AG10803 (cell line): ENCODE measurements at regions not wholly inside any gene's neighbourhood (a gene's known extent, or its start where the extent isn't known, plus 50 kb on each side); places are given as distances from the start of the nearest gene placed in this dataset.
A peak's percentile ranks its signal among the peaks of the same experiment; 100 is the strongest.

Experiments
- DNase-seq: peaks from one replicate; pipeline ENCODE4 v3.0.0; 2010; ENCODE audit warnings: low read depth
- H3K4me3 ChIP-seq: 2 replicates; pipeline ENCODE4 v1.5.1; 2011; ENCODE audit warnings: mild to moderate bottlenecking, low read length, control low read depth
- TF ChIP-seq, protein P1 (sequence below): conservative IDR thresholded peaks from 2 replicates; pipeline ENCODE4 v1.5.1; 2011; ENCODE audit warnings: mild to moderate bottlenecking, low read length, control low read depth, inconsistent platforms

DNA sequence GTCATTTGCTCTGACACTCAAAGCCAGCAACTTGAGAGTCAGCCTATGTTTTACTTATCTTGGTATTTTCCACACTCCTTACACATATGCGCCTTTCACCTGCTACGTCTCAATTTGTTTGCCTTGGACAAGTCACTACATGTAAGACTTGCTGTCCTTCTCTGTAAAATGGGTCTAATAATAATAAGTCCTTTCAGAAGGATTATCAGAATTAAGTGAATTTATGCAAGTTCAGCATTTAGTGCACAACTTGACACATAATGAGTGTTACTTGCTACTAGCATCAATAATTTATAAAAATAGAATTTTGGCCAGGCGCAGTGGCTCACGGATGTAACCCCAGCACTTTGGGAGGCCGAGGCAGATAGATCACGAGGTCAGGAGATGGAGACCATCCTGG, 71.1 kb upstream of the UBL3 start:
- TF ChIP-seq, protein P1, sequence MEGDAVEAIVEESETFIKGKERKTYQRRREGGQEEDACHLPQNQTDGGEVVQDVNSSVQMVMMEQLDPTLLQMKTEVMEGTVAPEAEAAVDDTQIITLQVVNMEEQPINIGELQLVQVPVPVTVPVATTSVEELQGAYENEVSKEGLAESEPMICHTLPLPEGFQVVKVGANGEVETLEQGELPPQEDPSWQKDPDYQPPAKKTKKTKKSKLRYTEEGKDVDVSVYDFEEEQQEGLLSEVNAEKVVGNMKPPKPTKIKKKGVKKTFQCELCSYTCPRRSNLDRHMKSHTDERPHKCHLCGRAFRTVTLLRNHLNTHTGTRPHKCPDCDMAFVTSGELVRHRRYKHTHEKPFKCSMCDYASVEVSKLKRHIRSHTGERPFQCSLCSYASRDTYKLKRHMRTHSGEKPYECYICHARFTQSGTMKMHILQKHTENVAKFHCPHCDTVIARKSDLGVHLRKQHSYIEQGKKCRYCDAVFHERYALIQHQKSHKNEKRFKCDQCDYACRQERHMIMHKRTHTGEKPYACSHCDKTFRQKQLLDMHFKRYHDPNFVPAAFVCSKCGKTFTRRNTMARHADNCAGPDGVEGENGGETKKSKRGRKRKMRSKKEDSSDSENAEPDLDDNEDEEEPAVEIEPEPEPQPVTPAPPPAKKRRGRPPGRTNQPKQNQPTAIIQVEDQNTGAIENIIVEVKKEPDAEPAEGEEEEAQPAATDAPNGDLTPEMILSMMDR = no peak
- H3K4me3 ChIP-seq = no peak overlapping the region
- DNase-seq = no peak

DNA sequence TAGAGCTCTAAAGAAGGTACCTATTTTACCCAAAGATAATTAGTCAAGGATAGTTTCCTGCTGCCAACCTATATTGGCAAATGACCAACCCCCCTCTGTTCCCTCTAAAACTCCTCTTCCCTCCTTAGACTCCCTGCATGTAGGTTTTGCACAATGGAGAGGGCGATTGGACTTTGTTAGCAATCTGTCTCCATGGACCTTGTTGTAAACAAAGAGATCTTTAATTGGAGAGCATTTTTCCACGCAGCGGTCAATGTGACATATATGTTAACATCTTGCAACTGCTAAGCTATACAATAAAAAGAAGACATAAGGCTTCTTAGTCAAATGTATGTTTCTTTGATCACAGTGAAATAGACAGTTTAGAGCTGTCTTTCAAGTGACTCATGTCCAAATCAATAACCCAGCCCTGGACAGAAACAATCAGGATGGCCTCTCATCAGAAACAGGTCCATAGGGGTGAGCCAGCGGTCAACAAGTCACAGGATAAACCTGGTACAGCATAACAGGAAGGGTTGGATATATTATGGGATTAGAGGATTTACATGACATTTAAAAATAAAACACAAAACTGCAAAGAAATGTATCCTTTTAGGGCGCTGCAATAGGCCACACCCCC, 69.7 kb upstream of the UBL3 start:
- no peak for DNase-seq
- TF ChIP-seq, protein P1 = no peak

DNA sequence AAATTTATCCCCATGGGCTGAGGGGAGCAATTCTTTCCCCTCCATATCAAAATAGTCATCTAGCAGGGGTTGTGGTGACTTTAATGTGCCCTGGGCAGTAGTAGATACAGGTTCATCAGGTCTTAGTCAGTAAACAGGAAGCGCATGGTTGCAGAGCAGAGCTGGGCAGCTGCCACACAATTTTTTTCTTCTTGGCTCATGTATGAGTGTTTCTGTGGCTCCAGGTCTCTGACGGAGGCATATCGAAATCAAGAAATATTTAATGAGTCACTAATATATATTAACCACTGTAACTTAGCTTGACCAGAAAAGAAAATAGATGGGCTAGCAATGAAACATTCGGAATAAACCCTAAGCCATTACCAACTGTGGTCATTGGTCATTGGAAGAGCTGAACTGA, 68.4 kb upstream of the UBL3 start:
- DNase-seq = peak; percentile 90
- TF ChIP-seq, protein P1 = no peak
- no peak overlapping the region for H3K4me3 ChIP-seq

More for the DNA sequence above, 69.7 kb upstream of the UBL3 start:
- no peak overlapping the region for H3K4me3 ChIP-seq

DNA sequence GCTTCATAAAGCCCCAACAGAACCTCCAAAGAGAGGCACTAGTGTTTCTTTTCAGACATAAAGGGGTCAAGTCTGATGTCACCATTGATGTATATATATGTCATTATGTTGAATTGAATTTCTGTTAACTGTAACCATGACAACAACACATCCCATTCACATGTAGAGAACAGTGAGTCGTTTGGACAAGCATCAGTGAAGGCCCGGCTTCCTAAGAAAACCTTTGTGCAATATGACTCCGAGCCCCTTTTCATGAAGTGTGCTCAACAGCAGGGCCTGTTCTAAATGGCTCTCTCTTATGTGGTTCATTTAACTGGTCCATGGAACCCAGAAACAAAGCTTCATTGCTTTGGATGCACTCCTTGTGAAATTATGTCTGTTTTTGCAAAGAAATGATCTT, 67.2 kb upstream of the UBL3 start:
- H3K4me3 ChIP-seq = no peak overlapping the region
- DNase-seq = no peak
- TF ChIP-seq, protein P1 = no peak

DNA sequence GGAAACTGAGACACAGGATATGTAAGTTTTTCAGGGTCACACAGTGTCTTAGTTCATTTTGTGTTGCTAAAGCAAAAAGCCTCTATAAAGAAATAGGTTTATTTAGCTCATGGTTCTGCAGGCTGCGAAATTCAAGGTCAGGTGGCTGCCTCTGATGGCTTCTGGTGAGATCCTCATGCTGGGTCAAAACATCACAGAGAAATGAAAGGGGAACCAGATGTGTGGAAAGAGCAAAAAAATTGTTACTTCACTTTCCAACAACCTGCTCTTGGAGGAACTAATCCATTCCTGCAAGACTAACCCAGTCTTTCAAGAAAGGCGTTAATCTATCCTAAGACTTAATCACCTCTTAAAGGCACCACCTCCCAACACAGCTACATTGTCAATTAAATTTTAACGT, 64.2 kb upstream of the UBL3 start:
- TF ChIP-seq, protein P1 = no peak
- no peak for DNase-seq
- no peak overlapping the region for H3K4me3 ChIP-seq

DNA sequence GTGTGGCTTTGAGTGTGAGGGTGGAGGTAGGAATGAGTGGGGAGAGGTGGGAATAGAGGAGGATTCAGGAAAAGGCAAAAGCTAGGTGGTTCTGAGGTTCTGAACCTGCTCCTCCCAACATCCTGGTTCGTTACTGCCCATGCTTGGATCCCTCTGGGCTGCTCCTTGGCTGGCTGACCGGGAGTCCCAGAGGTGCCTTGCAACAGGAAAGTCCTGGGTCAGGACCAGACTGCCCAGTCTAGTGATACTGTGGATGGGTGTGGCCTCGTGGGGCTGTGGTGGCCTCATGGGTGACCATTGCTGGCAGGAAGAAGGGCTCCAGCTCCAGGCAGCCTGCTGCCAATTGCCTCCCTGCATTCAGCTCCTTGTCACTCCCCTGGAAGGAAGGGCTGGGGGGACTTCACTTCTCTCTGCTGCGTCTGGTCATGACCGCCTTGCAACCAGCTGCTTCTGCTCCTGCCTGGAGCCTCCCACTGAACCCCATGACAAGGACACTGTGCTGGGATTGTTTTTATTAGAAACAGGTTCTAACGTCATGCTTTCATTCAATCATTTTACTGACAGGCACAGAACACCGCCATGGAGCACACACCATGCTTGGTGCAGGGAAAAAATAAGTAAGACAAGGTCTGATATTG, 61.5 kb upstream of the UBL3 start:
- TF ChIP-seq, protein P1 = no peak
- no peak overlapping the region for H3K4me3 ChIP-seq
- DNase-seq = no peak

DNA sequence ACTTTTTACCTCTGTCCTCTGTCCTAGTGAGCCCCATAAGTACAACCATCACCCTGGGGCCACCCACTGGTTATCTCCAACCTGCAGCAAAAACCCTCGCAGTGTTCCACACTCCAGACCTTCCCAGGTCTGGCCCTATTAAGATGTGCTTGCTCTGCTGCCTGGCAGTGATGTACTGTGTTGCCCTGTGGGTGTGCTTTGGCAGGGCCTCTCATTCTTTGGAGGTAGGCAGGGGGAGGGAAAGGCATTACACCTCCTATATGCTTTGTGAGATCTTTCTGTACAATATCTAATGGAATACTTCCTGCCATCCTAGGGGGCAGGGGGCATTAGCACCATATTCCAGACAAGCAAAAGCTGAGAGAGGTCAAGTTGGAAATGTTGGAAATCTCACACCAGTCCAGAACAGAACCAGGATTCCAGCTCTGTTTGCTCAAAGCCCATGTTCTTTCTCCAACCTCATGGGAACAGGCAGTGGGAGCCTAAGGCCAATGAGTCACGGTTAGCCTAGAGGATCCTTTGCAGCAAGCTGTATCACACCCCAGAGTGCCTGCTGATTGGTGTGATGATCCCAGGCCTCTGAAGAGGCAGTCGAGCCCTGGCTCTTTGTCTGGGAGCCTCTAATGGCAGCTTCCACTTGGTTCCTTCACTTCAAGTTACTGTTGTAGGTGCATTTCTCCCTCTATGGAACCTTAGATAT, 59.7 kb upstream of the UBL3 start:
- TF ChIP-seq, protein P1 = no peak
- peak; percentile 82 for DNase-seq
- no peak overlapping the region for H3K4me3 ChIP-seq
